Upper lobe of right lung (tissue), 1 donor: ENCODE measurements at regions not wholly inside any gene's neighbourhood (a gene's known extent, or its start where the extent isn't known, plus 50 kb on each side); places are given as distances from the start of the nearest gene placed in this dataset.
"Not testable (repeated sequence)": the region's sequence is repeated elsewhere in the genome, so short reads cannot be mapped to it uniquely, and the experiment has no call there.

Source experiments
- ATAC-seq: fragments of 200-7000 bp; cut with Tn5 transposase; one replicate; pipeline ENCODE4 v1.9.1; 2020; ENCODE audit warnings: mild to moderate bottlenecking, moderate library complexity
- DNase-seq: peaks from one replicate; pipeline ENCODE4 v3.0.0-alpha.2; 2020
- H3K27ac ChIP-seq: fragments of 200-600 bp; one replicate; pipeline ENCODE4 v1.8.0; 2022
- H3K27me3 ChIP-seq: fragments of 200-600 bp; one replicate; pipeline ENCODE4 v1.8.0; 2022; ENCODE audit warnings: mild to moderate bottlenecking
- H3K36me3 ChIP-seq: fragments of 200-600 bp; one replicate; pipeline ENCODE4 v1.8.0; 2022
- H3K4me1 ChIP-seq: fragments of 200-600 bp; one replicate; pipeline ENCODE4 v1.8.0; 2022
- H3K4me3 ChIP-seq: fragments of 200-600 bp; one replicate; pipeline ENCODE4 v1.8.0; 2022; ENCODE audit warnings: mild to moderate bottlenecking
- H3K9me3 ChIP-seq: fragments of 200-600 bp; one replicate; pipeline ENCODE4 v1.8.0; 2022
- CTCF ChIP-seq: fragments of 200-600 bp; IDR thresholded peaks from one replicate; pipeline ENCODE4 v1.8.0; 2022; ENCODE audit warnings: antibody characterized with exemption
- intact Hi-C: fragments of 100-400 bp; cut with DNase I; formaldehyde crosslinking; loops from one replicate; pipeline ENCODE4 v1.11.0; 2022
- donor health status: DM: no; HTN: yes; CAD: no; lungs with severe emphysema.

- no peaks in the 10 kb centered on the region for H3K9me3 ChIP-seq
- no peak overlapping the region for H3K4me3 ChIP-seq
- no peaks in the 10 kb centered on the region for H3K36me3 ChIP-seq
- no peak overlapping the region for H3K27ac ChIP-seq
- intact Hi-C loops = no loop called here
- TF ChIP-seq CTCF = no peak
- H3K27me3 ChIP-seq = no peaks in the 10 kb centered on the region
- ATAC-seq (no peak), DNase-seq (no peak)
- H3K4me1 ChIP-seq = no peaks in the 10 kb centered on the region
Measured at GRCh38 chr5:92207151-92207550, 824.0 kb upstream of the ARRDC3 start.

- no peak for TF ChIP-seq CTCF
- ATAC-seq = no peak
- H3K4me1 ChIP-seq = no peaks in the 10 kb centered on the region
- H3K27ac ChIP-seq = no peak overlapping the region
- H3K4me3 ChIP-seq = no peak overlapping the region
- no peaks in the 10 kb centered on the region for H3K36me3 ChIP-seq
- DNase-seq = no peak
- no peaks in the 10 kb centered on the region for H3K27me3 ChIP-seq
- no peaks in the 10 kb centered on the region for H3K9me3 ChIP-seq
- intact Hi-C loops = no loop called here
Measured at GRCh38 chr5:92206681-92207080, 823.6 kb upstream of the ARRDC3 start.

- DNase-seq, H3K4me3 ChIP-seq, H3K27ac ChIP-seq, intact Hi-C loops, ATAC-seq, H3K9me3 ChIP-seq, H3K36me3 ChIP-seq, H3K27me3 ChIP-seq, H3K4me1 ChIP-seq: not testable (repeated sequence)
Measured at GRCh38 chr5:92199035-92199434, 815.9 kb upstream of the ARRDC3 start.

GRCh38 chr5:92181656-92182055 lies 798.5 kb upstream of the ARRDC3 start:
- H3K9me3 ChIP-seq = no peaks in the 10 kb centered on the region
- ATAC-seq = no peak
- no peaks in the 10 kb centered on the region for H3K4me1 ChIP-seq
- H3K4me3 ChIP-seq = no peak overlapping the region
- intact Hi-C loops = no loop called here
- TF ChIP-seq CTCF = no peak
- no peak overlapping the region for H3K27ac ChIP-seq
- no peak for DNase-seq
- no peaks in the 10 kb centered on the region for H3K36me3 ChIP-seq
- no peaks in the 10 kb centered on the region for H3K27me3 ChIP-seq

GRCh38 chr5:92180391-92180790 lies 797.3 kb upstream of the ARRDC3 start:
- no peaks in the 10 kb centered on the region for H3K9me3 ChIP-seq
- no peak overlapping the region for H3K4me3 ChIP-seq
- DNase-seq = no peak
- H3K4me1 ChIP-seq = no peaks in the 10 kb centered on the region
- H3K27me3 ChIP-seq = no peaks in the 10 kb centered on the region
- no peak for TF ChIP-seq CTCF
- no peak overlapping the region for H3K27ac ChIP-seq
- intact Hi-C loops = no loop called here
- ATAC-seq = no peak
- no peaks in the 10 kb centered on the region for H3K36me3 ChIP-seq

- DNase-seq = no peak
- no peaks in the 10 kb centered on the region for H3K9me3 ChIP-seq
- no peak for ATAC-seq
- no peaks in the 10 kb centered on the region for H3K36me3 ChIP-seq
- H3K4me1 ChIP-seq = no peaks in the 10 kb centered on the region
- H3K27ac ChIP-seq = no peak overlapping the region
- H3K27me3 ChIP-seq = no peaks in the 10 kb centered on the region
- no peak overlapping the region for H3K4me3 ChIP-seq
- intact Hi-C loops = no loop called here
- TF ChIP-seq CTCF = no peak
Measured at GRCh38 chr5:92179651-92180050, 796.5 kb upstream of the ARRDC3 start.
